Neural cell (in vitro differentiated cells): ENCODE measurements at regions not wholly inside any gene's neighbourhood (a gene's known extent, or its start where the extent isn't known, plus 50 kb on each side); places are given as distances from the start of the nearest gene placed in this dataset.

Source experiments
- EP300 ChIP-seq: fragments of 450-650 bp; conservative IDR thresholded peaks from 2 replicates; pipeline ENCODE4 v1.6.1; 2014; ENCODE audit warnings: antibody characterized with exemption, mild to moderate bottlenecking, moderate library complexity; ENCODE audit not compliant: poor library complexity, severe bottlenecking
- EZH2 ChIP-seq: fragments of 200-600, 300-800 bp; shearing (Covaris generic), sonication (generic); IDR thresholded peaks from 2 replicates; pipeline ENCODE4 v1.6.1; 2014; ENCODE audit warnings: antibody characterized with exemption, low read length, borderline replicate concordance, mild to moderate bottlenecking; ENCODE audit not compliant: insufficient read depth, poor library complexity, severe bottlenecking
- TAF1 ChIP-seq: IDR thresholded peaks from 2 replicates; pipeline ENCODE4 v1.6.1; 2012; ENCODE audit warnings: low read depth
- TF ChIP-seq, protein P1 (sequence below): fragments of 450-650 bp; IDR thresholded peaks from 2 replicates; pipeline ENCODE4 v1.5.1; 2014; ENCODE audit warnings: antibody characterized with exemption, mild to moderate bottlenecking, moderate library complexity; ENCODE audit not compliant: poor library complexity, severe bottlenecking

GRCh38 chr18:38170845-38171244 lies 605.2 kb upstream of the CELF4 start:
- TF ChIP-seq, protein P1, sequence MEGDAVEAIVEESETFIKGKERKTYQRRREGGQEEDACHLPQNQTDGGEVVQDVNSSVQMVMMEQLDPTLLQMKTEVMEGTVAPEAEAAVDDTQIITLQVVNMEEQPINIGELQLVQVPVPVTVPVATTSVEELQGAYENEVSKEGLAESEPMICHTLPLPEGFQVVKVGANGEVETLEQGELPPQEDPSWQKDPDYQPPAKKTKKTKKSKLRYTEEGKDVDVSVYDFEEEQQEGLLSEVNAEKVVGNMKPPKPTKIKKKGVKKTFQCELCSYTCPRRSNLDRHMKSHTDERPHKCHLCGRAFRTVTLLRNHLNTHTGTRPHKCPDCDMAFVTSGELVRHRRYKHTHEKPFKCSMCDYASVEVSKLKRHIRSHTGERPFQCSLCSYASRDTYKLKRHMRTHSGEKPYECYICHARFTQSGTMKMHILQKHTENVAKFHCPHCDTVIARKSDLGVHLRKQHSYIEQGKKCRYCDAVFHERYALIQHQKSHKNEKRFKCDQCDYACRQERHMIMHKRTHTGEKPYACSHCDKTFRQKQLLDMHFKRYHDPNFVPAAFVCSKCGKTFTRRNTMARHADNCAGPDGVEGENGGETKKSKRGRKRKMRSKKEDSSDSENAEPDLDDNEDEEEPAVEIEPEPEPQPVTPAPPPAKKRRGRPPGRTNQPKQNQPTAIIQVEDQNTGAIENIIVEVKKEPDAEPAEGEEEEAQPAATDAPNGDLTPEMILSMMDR: no peak
- TF ChIP-seq EP300 (no peak), TAF1 (no peak), EZH2 (no peak)
